IPS DF 19.7 (cell line): ENCODE measurements at regions not wholly inside any gene's neighbourhood (a gene's known extent, or its start where the extent isn't known, plus 50 kb on each side); places are given as distances from the start of the nearest gene placed in this dataset.

Experiments used
- DNase-seq: peaks from one replicate; pipeline ENCODE4 v3.0.0-alpha.2; 2013; ENCODE audit warnings: low read depth, low spot score

DNA sequence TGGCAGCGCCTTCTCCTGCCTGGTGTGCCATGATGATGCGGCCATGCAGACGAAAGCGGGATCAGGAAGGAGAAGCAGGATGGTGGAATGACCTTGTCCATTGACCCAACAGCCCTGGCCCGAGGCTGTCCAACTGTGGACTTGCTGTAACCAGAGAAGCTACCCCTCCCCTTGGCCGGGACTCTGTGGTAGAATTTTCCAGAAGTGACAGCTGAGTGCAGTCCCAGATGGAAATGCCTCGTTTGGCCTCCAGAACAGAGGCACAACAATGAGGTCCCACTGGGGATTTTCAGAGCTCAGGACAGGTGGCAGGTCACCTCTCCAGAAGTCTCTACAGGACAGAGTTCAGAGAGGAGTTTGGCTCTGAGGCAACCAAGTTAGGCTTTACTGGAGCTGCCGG, 299.2 kb upstream of the CDH4 start:
- DNase-seq = no peak

DNA sequence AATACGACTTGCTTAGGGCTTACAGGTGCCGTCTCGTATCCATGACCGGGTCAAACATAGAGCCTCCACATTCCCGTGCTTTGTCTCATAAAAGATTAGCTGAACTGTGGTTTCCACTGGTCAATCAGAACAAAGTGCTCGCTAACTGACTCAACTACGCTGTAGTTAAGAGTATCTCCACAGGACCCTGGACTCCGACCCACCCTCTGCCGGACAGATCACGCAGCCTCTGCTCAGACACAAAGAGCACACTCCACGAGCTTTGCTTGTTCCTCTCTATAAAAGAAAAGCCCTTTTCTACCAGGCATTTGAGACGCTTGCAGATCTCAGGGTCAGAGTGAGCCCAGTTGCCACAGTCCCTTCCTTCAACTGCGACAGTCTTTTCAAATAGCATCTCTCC, 298.7 kb upstream of the CDH4 start:
- DNase-seq = no peak

DNA sequence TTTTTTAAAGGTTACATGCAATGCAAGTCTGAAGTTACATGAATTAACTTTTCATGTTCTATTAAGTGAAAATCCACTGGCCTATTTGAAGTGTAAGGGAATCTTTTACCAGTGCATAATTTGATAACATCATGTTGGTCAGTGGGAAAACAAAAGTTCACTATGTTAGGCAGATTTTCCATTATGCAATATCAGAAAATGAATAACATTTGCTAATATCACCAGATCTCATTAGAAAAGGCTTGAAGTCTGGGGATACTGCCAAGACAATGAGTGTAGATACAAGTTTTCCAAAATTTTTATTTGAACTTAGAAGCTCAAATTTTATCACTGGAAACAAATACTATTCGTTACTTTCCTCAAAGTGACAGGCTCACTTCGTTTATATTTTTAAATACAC, 296.4 kb upstream of the CDH4 start:
- no peak for DNase-seq

DNA sequence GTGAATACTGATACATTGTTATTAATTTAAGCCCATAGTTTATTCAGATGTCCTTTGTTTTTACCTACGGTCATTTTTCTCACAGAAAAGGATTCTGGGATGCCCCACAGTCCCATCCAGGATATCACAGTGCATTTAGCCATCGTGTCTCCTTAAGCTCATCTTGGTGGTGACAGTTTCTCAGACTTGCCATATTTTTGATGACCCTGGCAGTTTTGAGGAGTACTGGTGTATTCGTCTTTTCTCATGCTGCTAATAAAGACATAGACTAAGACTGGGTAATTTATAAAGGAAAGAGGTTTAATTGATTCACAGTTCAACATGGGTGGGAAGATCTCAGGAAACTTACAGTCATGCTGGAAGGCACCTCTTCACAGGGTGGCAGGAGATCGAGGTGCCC, 295.9 kb upstream of the CDH4 start:
- DNase-seq = no peak

DNA sequence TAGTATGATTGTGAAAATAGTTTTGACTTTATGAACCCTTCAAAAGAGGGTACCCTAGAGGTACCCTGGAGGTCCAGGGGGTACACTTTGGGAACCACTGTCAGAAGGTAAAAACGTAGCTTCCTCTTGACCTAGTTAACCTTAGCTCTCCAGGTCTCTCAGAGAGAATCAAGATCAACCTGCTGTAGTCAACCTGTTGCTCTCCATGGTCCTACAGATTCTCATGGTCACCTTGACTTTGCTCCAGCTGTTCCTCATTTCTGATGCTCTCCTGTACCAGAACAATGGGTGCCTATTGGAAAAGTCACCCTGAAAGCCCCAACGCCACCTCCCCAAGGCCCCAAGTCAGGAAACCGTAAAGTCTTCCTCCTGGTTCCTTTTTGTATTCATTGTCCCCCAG, 294.4 kb upstream of the CDH4 start:
- no peak for DNase-seq

DNA sequence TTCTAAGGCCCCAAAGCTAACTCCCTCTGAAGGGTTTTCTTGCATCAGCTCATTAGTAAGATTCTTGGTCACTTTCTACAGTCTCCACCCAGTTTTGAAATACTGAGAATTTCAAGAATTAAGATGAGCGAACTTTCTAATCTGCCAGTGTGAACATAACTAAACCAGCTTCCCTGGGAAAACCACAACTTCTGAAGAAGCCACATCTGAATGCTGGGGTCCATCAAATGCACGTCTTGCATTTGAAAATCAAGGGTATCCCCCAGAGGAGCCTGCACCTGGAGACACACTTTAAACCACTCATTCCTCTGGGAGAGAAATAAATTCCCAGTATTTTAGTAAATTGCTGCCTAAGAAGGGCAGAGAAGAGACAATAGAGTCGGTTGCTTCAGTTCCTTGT, 292.1 kb upstream of the CDH4 start:
- DNase-seq = no peak

- no peak for DNase-seq
These were observed 291.6 kb upstream of the CDH4 start for GRCh38 chr20:60960500-60960899.

DNA sequence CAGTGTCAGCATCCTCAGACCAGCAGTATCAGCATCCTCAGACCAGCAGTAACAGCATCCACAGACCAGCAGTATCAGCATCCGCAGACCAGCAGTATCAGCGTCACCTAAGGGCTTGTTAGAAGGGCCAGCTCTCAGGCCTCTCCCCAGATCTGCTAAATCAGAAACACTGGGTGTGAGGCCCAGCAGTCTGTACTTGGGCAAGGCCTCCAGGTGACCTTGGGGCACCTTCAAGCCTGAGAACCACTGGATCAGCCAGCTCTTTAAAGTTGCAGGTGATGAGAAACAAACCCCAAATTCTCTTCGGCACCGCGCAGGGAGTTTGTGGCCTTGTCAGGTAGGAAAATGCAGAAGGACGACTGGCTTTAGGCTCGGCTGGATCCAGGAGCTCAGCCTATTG, 290.5 kb upstream of the CDH4 start:
- no peak for DNase-seq

- no peak for DNase-seq
These were observed 289.6 kb upstream of the CDH4 start for GRCh38 chr20:60962367-60963045.

- DNase-seq = no peak
These were observed 288.9 kb upstream of the CDH4 start for GRCh38 chr20:60963146-60963545.

GRCh38 chr20:60964911-60965310, 287.1 kb upstream of the CDH4 start:
- no peak for DNase-seq

DNA sequence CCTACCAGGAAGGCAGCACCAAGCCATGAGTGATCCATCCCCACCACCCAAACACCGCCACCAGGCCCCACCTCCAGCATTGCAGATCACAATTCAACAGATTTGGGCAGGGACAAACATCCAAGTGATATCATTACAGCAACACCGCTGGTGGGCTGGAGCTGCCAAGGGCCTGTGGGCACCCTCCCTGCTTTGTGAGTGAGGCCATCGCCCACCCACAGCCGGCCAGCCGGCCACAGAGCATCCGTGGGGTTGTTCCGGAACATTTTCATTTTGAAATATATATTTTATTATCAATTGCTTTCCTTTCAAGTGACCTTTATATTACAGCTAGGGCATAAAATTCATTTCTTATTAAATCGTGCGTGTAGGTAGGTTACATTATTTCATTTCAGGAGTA, 286.0 kb upstream of the CDH4 start:
- no peak for DNase-seq

DNA sequence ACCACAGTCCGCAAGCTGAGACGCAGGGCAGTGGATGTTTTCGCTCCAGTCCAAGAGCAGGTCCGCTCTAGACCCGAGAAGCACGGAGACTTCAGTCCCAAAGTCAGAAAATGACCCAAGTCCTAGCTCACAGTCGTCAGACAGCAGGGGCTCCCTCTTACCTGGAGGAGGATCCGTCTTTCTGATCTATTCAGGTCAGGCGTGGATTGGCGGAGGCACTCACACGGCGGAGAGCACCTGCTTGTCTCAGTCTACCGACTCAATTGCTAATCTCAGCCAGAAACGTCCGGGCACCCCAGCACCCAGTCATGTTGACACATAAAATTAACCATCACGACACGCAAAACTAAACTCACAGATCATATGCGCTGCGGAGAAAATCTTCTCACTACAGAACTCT, 285.3 kb upstream of the CDH4 start:
- no peak for DNase-seq

DNA sequence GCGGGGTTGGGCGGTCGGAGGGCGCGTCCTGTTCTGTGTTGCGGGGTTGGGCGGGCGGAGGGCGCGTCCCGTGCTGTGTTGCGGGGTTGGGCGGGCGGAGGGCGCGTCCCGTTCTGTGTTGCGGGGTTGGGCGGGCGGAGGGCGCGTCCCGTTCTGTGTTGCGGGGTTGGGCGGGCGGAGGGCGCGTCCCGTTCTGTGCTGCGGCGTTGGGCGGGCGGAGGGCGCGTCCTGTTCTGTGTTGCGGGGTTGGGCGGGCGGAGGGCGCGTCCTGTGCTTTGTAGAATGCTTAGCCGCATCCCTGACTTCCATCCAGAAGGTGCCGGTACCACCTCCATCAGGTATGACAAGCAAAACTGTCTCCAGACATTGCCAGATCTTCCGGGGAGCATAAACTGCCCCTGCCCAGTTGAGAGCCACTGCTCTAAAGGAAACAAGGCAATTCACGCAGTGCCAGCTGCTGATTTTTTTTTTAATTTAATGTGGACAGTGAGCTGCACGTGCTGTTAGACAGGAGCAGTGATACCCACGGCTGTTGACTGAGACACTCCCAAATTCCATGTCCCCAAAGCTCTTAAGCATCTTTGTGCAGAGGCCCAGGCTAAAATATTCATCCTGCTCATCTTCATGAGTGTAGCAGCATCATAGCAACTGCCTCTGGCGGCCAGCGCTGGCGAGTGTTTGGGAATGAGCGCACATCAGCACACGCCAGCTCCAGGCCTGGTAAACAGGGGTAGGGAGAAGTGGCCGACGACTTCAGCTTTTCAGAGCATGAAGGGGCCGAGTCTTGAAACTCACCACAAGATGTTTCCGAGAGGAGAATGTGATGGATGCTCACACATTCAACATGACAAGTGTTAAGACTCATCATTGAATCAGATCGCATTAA, 284.4 kb upstream of the CDH4 start:
- no peak for DNase-seq

GRCh38 chr20:60968853-60969720, 283.0 kb upstream of the CDH4 start:
- DNase-seq = no peak

- no peak for DNase-seq
These were observed 281.5 kb upstream of the CDH4 start for GRCh38 chr20:60970601-60971000.

DNA sequence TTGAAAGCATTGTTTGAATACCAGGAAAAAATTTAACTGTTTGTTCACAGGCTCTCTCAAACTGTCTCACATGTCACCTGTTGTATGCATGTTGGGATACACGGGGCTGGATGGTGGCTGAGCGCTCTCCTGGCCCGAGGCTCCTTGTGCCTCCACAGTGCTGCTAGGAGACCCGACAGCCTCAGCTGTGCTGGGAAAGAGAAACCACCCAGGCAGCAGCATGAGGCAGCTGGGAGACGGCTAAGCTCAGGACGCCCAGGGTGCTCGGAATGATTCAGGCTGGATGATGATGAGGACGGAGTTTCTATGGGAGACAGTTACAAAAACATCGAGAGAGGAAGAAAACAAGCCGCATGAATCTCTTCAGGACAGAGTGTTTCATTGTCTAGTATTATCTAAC, 278.0 kb upstream of the CDH4 start:
- DNase-seq = no peak

GRCh38 chr20:60974441-60974945, 277.6 kb upstream of the CDH4 start:
- no peak for DNase-seq

DNA sequence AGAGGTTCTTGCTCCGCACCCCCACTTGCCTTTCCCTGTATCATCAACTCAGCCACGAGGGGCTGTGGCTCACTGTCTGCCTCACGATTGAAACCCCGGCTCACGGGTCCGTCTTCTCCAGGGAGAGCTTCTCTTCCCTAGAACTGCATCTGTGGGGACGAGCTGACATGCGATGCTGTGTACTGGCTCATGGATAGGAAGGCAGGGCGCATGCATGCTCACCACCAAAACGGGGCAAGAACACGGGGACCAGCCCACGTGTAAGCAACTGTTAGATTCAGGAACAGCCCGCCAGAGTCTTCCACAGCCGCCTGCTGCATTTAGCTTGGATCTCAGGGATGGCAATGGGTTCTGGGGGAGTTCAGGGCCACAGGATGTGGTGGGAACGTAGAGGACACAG, 275.9 kb upstream of the CDH4 start:
- DNase-seq = no peak

- DNase-seq = no peak
These were observed 275.1 kb upstream of the CDH4 start for GRCh38 chr20:60976913-60977312.

DNA sequence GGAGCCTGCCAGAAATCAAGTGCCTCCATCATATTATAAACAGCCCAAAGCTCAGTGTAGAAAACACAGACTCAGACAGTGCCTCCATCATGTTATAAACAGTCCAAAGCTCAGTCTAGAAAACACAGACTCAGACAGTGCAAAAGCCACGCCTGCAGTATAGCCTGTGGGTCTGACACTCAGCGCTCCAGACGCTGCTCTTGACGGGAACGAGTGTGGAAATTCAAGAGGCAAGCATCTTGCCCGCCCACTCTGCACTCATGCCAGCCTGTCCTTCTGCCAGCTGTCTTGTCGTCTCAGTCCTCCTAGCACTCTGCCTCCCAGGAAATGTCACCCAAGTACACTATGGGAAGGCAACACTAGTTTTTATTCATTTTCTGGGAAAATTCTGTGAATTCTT, 274.2 kb upstream of the CDH4 start:
- DNase-seq = no peak

- DNase-seq = no peak
These were observed 267.4 kb upstream of the CDH4 start for GRCh38 chr20:60984666-60985065.
